Endothelial cell of umbilical vein (primary cell): ENCODE measurements at regions not wholly inside any gene's neighbourhood (a gene's known extent, or its start where the extent isn't known, plus 50 kb on each side); places are given as distances from the start of the nearest gene placed in this dataset.

Experiments
- BruUV-seq: library from RNA; stranded (reverse); fragments of 400-500 nt; replicated peaks from 2 replicates; lab custom pipeline; 2021; lab: Mats Ljungman, UMichigan
- CTCF ChIA-PET: fragments of 300-600, 350-600 bp; sonication (Branson Sonifier 250); formaldehyde crosslinking; loops from one replicate; lab custom pipeline; 2021; ENCODE audit warnings: antibody characterized with exemption, inconsistent platforms; lab: Charles Lee
- POLR2A ChIA-PET: fragments of 300-600, 350-600 bp; sonication (Branson Sonifier 250); formaldehyde crosslinking; loops from one replicate; lab custom pipeline; 2021; ENCODE audit warnings: antibody characterized with exemption, inconsistent platforms; lab: Charles Lee
- DNase-seq: peaks from one replicate; pipeline ENCODE4 v3.0.0-alpha.2; 2011; ENCODE audit warnings: low read depth, low spot score
- FAIRE-seq: peaks from 2 replicates; lab custom pipeline; 2011; peaks lifted over from hg19 to GRCh38; lab: Jason Lieb, UNC
- H2AFZ ChIP-seq: 2 replicates; pipeline ENCODE4 v1.6.0; 2012; ENCODE audit warnings: low read depth, low read length, control low read depth, inconsistent platforms
- H3K27ac ChIP-seq: 2 replicates; pipeline ENCODE4 v1.5.1; 2011; ENCODE audit warnings: low read depth, mild to moderate bottlenecking, control low read depth, low read length, moderate library complexity; ENCODE audit not compliant: insufficient read depth
- H3K27me3 ChIP-seq, 2 experiments: 2 replicates each; pipeline versions ENCODE4 v1.6.0 to v1.6.1; 2011; ENCODE audit warnings: low read length in 2 of 2, mixed read lengths in 1 of 2; ENCODE audit not compliant: control insufficient read depth in 2 of 2, insufficient read depth in 2 of 2
- H3K36me3 ChIP-seq, 2 experiments: 2 replicates in 1 of 2; 3 replicates in 1 of 2; pipeline ENCODE4 v1.5.1; 2011; ENCODE audit warnings: low read length in 2 of 2, mild to moderate bottlenecking in 1 of 2, moderate library complexity in 1 of 2; ENCODE audit not compliant: control insufficient read depth in 2 of 2, insufficient read depth in 2 of 2; ENCODE audit errors: extremely low read depth in 1 of 2
- H3K4me1 ChIP-seq: 3 replicates; pipeline ENCODE4 v1.5.1; 2011; ENCODE audit warnings: mild to moderate bottlenecking, low read length; ENCODE audit not compliant: control insufficient read depth, insufficient read depth; ENCODE audit errors: extremely low read depth
- H3K4me2 ChIP-seq: 2 replicates; pipeline ENCODE4 v1.6.1; 2011; ENCODE audit warnings: low read length, control low read depth, mixed read lengths; ENCODE audit not compliant: insufficient read depth
- H3K4me3 ChIP-seq, 3 experiments: fragments of 200-600 bp in 1 of 3; sonication (generic), shearing (Covaris generic) in 1 of 3; replicated peaks in 1 of 3; 2 replicates each; pipeline ENCODE4 v1.5.1; 2011 to 2016; ENCODE audit warnings: control low read depth in 3 of 3, low read length in 3 of 3, mild to moderate bottlenecking in 2 of 3, inconsistent platforms in 1 of 3, low read depth in 1 of 3, moderate library complexity in 1 of 3; ENCODE audit not compliant: insufficient read depth in 1 of 3
- H3K79me2 ChIP-seq: 2 replicates; pipeline ENCODE4 v1.6.0; 2012; ENCODE audit warnings: low read length, inconsistent platforms; ENCODE audit not compliant: control insufficient read depth, insufficient read depth
- H3K9ac ChIP-seq: replicated peaks from 2 replicates; pipeline ENCODE3; 2011; ENCODE audit warnings: low read length, control low read depth; ENCODE audit not compliant: insufficient read depth; ENCODE audit errors: extremely low read depth
- H3K9me1 ChIP-seq: replicated peaks from 3 replicates; pipeline ENCODE4 v1.6.0; 2011; ENCODE audit warnings: mild to moderate bottlenecking, low read length; ENCODE audit not compliant: control insufficient read depth, insufficient read depth; ENCODE audit errors: extremely low read depth
- H3K9me3 ChIP-seq: replicated peaks from 2 replicates; pipeline ENCODE4 v1.5.1; 2012; ENCODE audit warnings: low read length, inconsistent platforms; ENCODE audit not compliant: control insufficient read depth, insufficient read depth
- H4K20me1 ChIP-seq: replicated peaks from 2 replicates; pipeline ENCODE3; 2011; ENCODE audit warnings: mild to moderate bottlenecking, low read length; ENCODE audit not compliant: control insufficient read depth, insufficient read depth; ENCODE audit errors: extremely low read depth
- EZH2 ChIP-seq: IDR thresholded peaks from 2 replicates; pipeline ENCODE4 v1.6.1; 2012; ENCODE audit warnings: borderline replicate concordance, low read depth, mild to moderate bottlenecking, moderate library complexity, low read length, inconsistent platforms; ENCODE audit not compliant: severe bottlenecking
- FOS ChIP-seq: IDR thresholded peaks from 2 replicates; pipeline ENCODE4 v1.6.1; 2011; ENCODE audit warnings: mild to moderate bottlenecking, low read length, moderate library complexity, borderline replicate concordance; ENCODE audit not compliant: insufficient read depth
- GATA2 ChIP-seq: IDR thresholded peaks from 2 replicates; pipeline ENCODE4 v1.7.0; 2011; ENCODE audit warnings: low read depth, mild to moderate bottlenecking, moderate library complexity, mixed read lengths, low read length; ENCODE audit not compliant: insufficient read length, insufficient read depth
- JUN ChIP-seq: IDR thresholded peaks from 2 replicates; pipeline ENCODE4 v1.6.1; 2011; ENCODE audit warnings: borderline replicate concordance, low read depth; ENCODE audit not compliant: insufficient read length, insufficient read depth
- MYC ChIP-seq: IDR thresholded peaks from one replicate; pipeline ENCODE4 v1.6.1; 2011; ENCODE audit warnings: mild to moderate bottlenecking, low read depth, low read length
- POLR2A ChIP-seq: IDR thresholded peaks from 2 replicates; pipeline ENCODE4 v1.6.1; 2012; ENCODE audit warnings: low read depth, mild to moderate bottlenecking, control low read depth, low read length
- POLR2AphosphoS5 ChIP-seq: IDR thresholded peaks from 2 replicates; pipeline ENCODE4 v1.6.1; 2012; ENCODE audit warnings: low read depth, mild to moderate bottlenecking, control low read depth, low read length, moderate library complexity; ENCODE audit not compliant: insufficient read depth
- dilution Hi-C: fragments of 300-500 bp; cut with MboI; formaldehyde crosslinking; loops from one replicate; pipeline ENCODE4 v1.15.0; 2019; ENCODE audit warnings: low sequenced_read_pairs; ENCODE audit not compliant: extremely low pct_ligation_motif_present
- intact Hi-C: fragments of 100-400 bp; cut with micrococcal nuclease; formaldehyde crosslinking; loops from one replicate; pipeline ENCODE4 v1.10.0; 2022
- TF ChIP-seq, protein P1 (sequence below): IDR thresholded peaks from 2 replicates; pipeline ENCODE4 v1.6.1; 2011; ENCODE audit not compliant: insufficient read depth, insufficient read length
- TF ChIP-seq, protein P2 (sequence below), 2 donors: IDR thresholded peaks; 1 replicate in 1 of 2; 2 replicates in 1 of 2; pipeline ENCODE4 v1.5.1; 2011; ENCODE audit warnings: low read length in 2 of 2, mild to moderate bottlenecking in 2 of 2, moderate library complexity in 2 of 2, control low read depth in 1 of 2, inconsistent platforms in 1 of 2, low read depth in 1 of 2; ENCODE audit not compliant: insufficient read depth in 1 of 2; ENCODE audit errors: extremely low read depth in 1 of 2

DNA sequence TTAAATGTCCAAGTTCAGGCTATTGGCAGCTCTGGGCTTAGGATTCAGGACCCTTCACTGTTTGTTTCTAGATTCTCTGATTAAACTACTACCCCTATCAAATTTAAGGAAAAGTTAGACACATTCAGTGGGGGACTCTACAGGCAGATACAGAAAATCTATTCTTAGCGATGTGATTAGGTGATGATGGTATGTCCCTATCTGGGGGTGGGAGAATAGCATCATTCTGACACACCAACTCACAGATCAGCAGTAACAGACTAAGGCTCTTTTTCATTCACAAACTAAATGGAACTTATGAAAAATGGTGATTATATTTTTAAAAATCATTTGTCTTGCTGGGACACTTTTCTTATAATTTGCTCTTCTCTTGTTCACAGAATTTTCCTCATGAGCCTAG is 232.9 kb upstream of the CDH2 start:
- Histone ChIP-seq H3K36me3 (no peaks in the 10 kb centered on the region), H3K4me3 (no peak overlapping the region), H3K4me2 (no peak overlapping the region), H3K9ac (no peak overlapping the region), H3K9me3 (no peaks in the 10 kb centered on the region), H3K27ac (no peak overlapping the region), H3K9me1 (no peaks in the 10 kb centered on the region), H3K27me3 (peaks cover 0 to 3% of the 10 kb centered on the region in 2 experiments), H4K20me1 (no peaks in the 10 kb centered on the region), H2AFZ (no peak overlapping the region), H3K4me1 (no peaks in the 10 kb centered on the region), H3K79me2 (no peaks in the 10 kb centered on the region)
- no TSS peak for BruUV-seq
- intact Hi-C loops = no loop called here
- FAIRE-seq (no peak), DNase-seq (no peak)
- POLR2A ChIA-PET = no interaction called here
- dilution Hi-C loops = no loop called here
- CTCF ChIA-PET = no interaction called here
- TF ChIP-seq, protein P1, sequence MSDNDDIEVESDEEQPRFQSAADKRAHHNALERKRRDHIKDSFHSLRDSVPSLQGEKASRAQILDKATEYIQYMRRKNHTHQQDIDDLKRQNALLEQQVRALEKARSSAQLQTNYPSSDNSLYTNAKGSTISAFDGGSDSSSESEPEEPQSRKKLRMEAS = no peak
- TF ChIP-seq GATA2 (no peak), FOS (no peak), POLR2AphosphoS5 (no peak), MYC (no peak), JUN (no peak), POLR2A (no peak), EZH2 (no peak)
- TF ChIP-seq, protein P2, sequence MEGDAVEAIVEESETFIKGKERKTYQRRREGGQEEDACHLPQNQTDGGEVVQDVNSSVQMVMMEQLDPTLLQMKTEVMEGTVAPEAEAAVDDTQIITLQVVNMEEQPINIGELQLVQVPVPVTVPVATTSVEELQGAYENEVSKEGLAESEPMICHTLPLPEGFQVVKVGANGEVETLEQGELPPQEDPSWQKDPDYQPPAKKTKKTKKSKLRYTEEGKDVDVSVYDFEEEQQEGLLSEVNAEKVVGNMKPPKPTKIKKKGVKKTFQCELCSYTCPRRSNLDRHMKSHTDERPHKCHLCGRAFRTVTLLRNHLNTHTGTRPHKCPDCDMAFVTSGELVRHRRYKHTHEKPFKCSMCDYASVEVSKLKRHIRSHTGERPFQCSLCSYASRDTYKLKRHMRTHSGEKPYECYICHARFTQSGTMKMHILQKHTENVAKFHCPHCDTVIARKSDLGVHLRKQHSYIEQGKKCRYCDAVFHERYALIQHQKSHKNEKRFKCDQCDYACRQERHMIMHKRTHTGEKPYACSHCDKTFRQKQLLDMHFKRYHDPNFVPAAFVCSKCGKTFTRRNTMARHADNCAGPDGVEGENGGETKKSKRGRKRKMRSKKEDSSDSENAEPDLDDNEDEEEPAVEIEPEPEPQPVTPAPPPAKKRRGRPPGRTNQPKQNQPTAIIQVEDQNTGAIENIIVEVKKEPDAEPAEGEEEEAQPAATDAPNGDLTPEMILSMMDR (IDR thresholded peaks at IDR 0.05; ENCODE audit: extremely low read depth in 1 of 2, insufficient read depth in 1 of 2, low read depth in 1 of 2, low read length in 2 of 2) = no peak
